SK-N-SH (cell line): ENCODE measurements at regions not wholly inside any gene's neighbourhood (a gene's known extent, or its start where the extent isn't known, plus 50 kb on each side); places are given as distances from the start of the nearest gene placed in this dataset.

Experiments
- CTCF ChIA-PET: fragments of 300-600, 350-600 bp; formaldehyde crosslinking; extraction: SDS; loops from one replicate; lab custom pipeline; 2021; lab: Yijun Ruan, JAX
- POLR2A ChIA-PET: fragments of 350-600 bp; sonication (Branson Sonifier 250); formaldehyde crosslinking; extraction: SDS; loops from one replicate; lab custom pipeline; 2020; ENCODE audit warnings: antibody characterized with exemption, inconsistent platforms; lab: Yijun Ruan, JAX
- DNase-seq: peaks from one replicate; pipeline ENCODE4 v3.0.0; 2012
- H2AFZ ChIP-seq: fragments of 200-600 bp; sonication (generic); 2 replicates; pipeline ENCODE4 v1.8.1; 2016; ENCODE audit warnings: antibody characterized with exemption, mild to moderate bottlenecking, low read depth
- H3F3A ChIP-seq: fragments of 200-600 bp; sonication (generic); replicated peaks from 2 replicates; pipeline ENCODE3; 2016; ENCODE audit warnings: antibody characterized with exemption, mild to moderate bottlenecking; ENCODE audit not compliant: insufficient read depth
- H3K27ac ChIP-seq, 2 experiments: fragments of 200-500 bp in 1 of 2; fragments of 200-600 bp in 1 of 2; sonication (Bioruptor generic) in 1 of 2; sonication (generic), shearing (Covaris generic) in 1 of 2; 2 replicates each; pipeline versions ENCODE4 v1.5.1 to v1.6.1; 2014 to 2016; ENCODE audit warnings: low read depth in 2 of 2, inconsistent platforms in 1 of 2, low read length in 1 of 2, mild to moderate bottlenecking in 1 of 2, mixed read lengths in 1 of 2
- H3K27me3 ChIP-seq: fragments of 200-600 bp; sonication (generic), shearing (Covaris generic); 2 replicates; pipeline ENCODE4 v1.6.1; 2016; ENCODE audit warnings: mixed run types; ENCODE audit not compliant: insufficient read depth
- H3K36me3 ChIP-seq, 2 experiments: fragments of 200-500 bp in 1 of 2; fragments of 200-600 bp in 1 of 2; sonication (Bioruptor generic) in 1 of 2; sonication (generic) in 1 of 2; replicated peaks in 1 of 2; 2 replicates each; pipeline versions ENCODE3 to v1.5.1; 2014 to 2016; ENCODE audit warnings: low read length in 1 of 2, mild to moderate bottlenecking in 1 of 2; ENCODE audit not compliant: insufficient read depth in 2 of 2, control insufficient read depth in 1 of 2
- H3K4me1 ChIP-seq, 2 experiments: fragments of 200-500 bp in 1 of 2; fragments of 200-600 bp in 1 of 2; sonication (Bioruptor generic) in 1 of 2; sonication (generic), shearing (Covaris generic) in 1 of 2; 2 replicates each; pipeline versions ENCODE4 v1.5.1 to v1.6.1; 2014 to 2016; ENCODE audit warnings: low read depth in 1 of 2, low read length in 1 of 2, mixed run types in 1 of 2; ENCODE audit not compliant: insufficient read depth in 2 of 2, control insufficient read depth in 1 of 2
- H3K4me2 ChIP-seq: fragments of 200-600 bp; sonication (generic), shearing (Covaris generic); 2 replicates; pipeline ENCODE4 v1.6.1; 2017; ENCODE audit warnings: mixed run types
- H3K4me3 ChIP-seq, 2 experiments: fragments of 200-500 bp in 1 of 2; fragments of 200-600 bp in 1 of 2; sonication (Bioruptor generic) in 1 of 2; sonication (generic), shearing (Covaris generic) in 1 of 2; 2 replicates each; pipeline versions ENCODE4 v1.5.1 to v1.8.1; 2014 to 2016; ENCODE audit warnings: low read depth in 2 of 2, inconsistent platforms in 1 of 2, low read length in 1 of 2, mild to moderate bottlenecking in 1 of 2, mixed read lengths in 1 of 2, moderate library complexity in 1 of 2
- H3K79me2 ChIP-seq: fragments of 200-600 bp; sonication (generic); 2 replicates; pipeline ENCODE4 v1.8.1; 2017; ENCODE audit warnings: mild to moderate bottlenecking; ENCODE audit not compliant: insufficient read depth
- H3K9ac ChIP-seq: fragments of 200-600 bp; sonication (generic); 2 replicates; pipeline ENCODE4 v1.6.1; 2017; ENCODE audit warnings: mixed run types
- H3K9me2 ChIP-seq: fragments of 200-600 bp; sonication (generic); 2 replicates; pipeline ENCODE4 v1.6.1; 2017; ENCODE audit warnings: mixed run types
- H3K9me3 ChIP-seq: fragments of 200-600 bp; sonication (generic); 2 replicates; pipeline ENCODE4 v1.6.1; 2017; ENCODE audit warnings: mixed run types, mild to moderate bottlenecking, moderate library complexity
- H4K20me1 ChIP-seq: fragments of 200-600 bp; sonication (generic); 2 replicates; pipeline ENCODE4 v1.6.1; 2017; ENCODE audit warnings: mild to moderate bottlenecking, mixed run types; ENCODE audit not compliant: insufficient read depth
- EP300 ChIP-seq, 2 experiments: IDR thresholded peaks; 2 replicates each; pipeline versions ENCODE4 v1.4.0 to v1.6.1; 2012; ENCODE audit warnings: borderline replicate concordance in 1 of 2, low read depth in 1 of 2, low read length in 1 of 2
- EZH2phosphoT487 ChIP-seq: fragments of 200-600 bp; sonication (generic); IDR thresholded peaks from 2 replicates; pipeline ENCODE4 v1.6.1; 2017; ENCODE audit warnings: low read depth, mixed run types, mild to moderate bottlenecking, antibody characterized with exemption, moderate library complexity, borderline replicate concordance
- FOXJ3 ChIP-seq: sonication (generic); formaldehyde crosslinking; IDR thresholded peaks from 2 replicates; pipeline ENCODE4 v1.5.1; 2020; ENCODE audit warnings: mild to moderate bottlenecking, missing genetic modification reagents
- GATA2 ChIP-seq: sonication (generic); formaldehyde crosslinking; IDR thresholded peaks from 2 replicates; pipeline ENCODE4 v1.5.0; 2020; ENCODE audit warnings: mild to moderate bottlenecking, missing genetic modification reagents
- MAX ChIP-seq: IDR thresholded peaks from 2 replicates; pipeline ENCODE4 v1.4.0; 2012; ENCODE audit warnings: low read depth
- PBX3 ChIP-seq: IDR thresholded peaks from 2 replicates; pipeline ENCODE4; 2012
- RXRA ChIP-seq: IDR thresholded peaks from 2 replicates; pipeline ENCODE4 v1.4.0; 2012; ENCODE audit warnings: low read depth, mild to moderate bottlenecking, borderline replicate concordance
- SIN3A ChIP-seq: IDR thresholded peaks from 2 replicates; pipeline ENCODE4 v1.6.1; 2012; ENCODE audit warnings: low read depth, mild to moderate bottlenecking, low read length, moderate library complexity, borderline replicate concordance
- SMC3 ChIP-seq: IDR thresholded peaks from 2 replicates; pipeline ENCODE4 v1.6.1; 2012; ENCODE audit warnings: low read depth, low read length, improper control_type of control experiment
- TAF1 ChIP-seq: IDR thresholded peaks from 2 replicates; pipeline ENCODE4 v1.6.1; 2012; ENCODE audit warnings: low read depth, mild to moderate bottlenecking, low read length, moderate library complexity, borderline replicate concordance
- TCF12 ChIP-seq: IDR thresholded peaks from 2 replicates; pipeline ENCODE4 v1.4.0; 2012
- TEAD4 ChIP-seq: IDR thresholded peaks from 2 replicates; pipeline ENCODE4 v1.4.0; 2012; ENCODE audit warnings: mild to moderate bottlenecking, borderline replicate concordance; ENCODE audit not compliant: insufficient read depth
- USF1 ChIP-seq: IDR thresholded peaks from 2 replicates; pipeline ENCODE4 v1.4.0; 2012; ENCODE audit warnings: low read depth, borderline replicate concordance
- ZBTB33 ChIP-seq: IDR thresholded peaks from 2 replicates; pipeline ENCODE4 v1.4.0; 2012; ENCODE audit warnings: low read depth, borderline replicate concordance
- WGBS: methylation state at CpG from one replicate; pipeline ENCODE4 v1.1.6; 2017; ENCODE audit warnings: low lambda C conversion rate; 5-methylcytosine and 5-hydroxymethylcytosine counted together

GRCh38 chr6:163818719-163819118 lies 404.2 kb downstream of the QKI start:
- TF ChIP-seq GATA2, result no peak
- TF ChIP-seq EP300 (IDR thresholded peaks at IDR 0.05; ENCODE audit: borderline replicate concordance in 1 of 2, low read depth in 1 of 2, low read length in 1 of 2), result no peak
- TF ChIP-seq EZH2phosphoT487, result no peak
- TF ChIP-seq TEAD4, result no peak
- no peak for TF ChIP-seq ZBTB33
- no peak for TF ChIP-seq FOXJ3 (CRISPR knock-in tag)
- H3K27ac ChIP-seq, result no peak overlapping the region
- H3K27me3 ChIP-seq, result no peaks in the 10 kb centered on the region
- CTCF ChIA-PET, result no interaction called here
- H3K9me3 ChIP-seq, result no peaks in the 10 kb centered on the region
- peaks cover 7% of the 10 kb centered on the region for H3F3A ChIP-seq
- H3K4me3 ChIP-seq, result no peak overlapping the region
- DNase-seq, result no peak
- no peak overlapping the region for H3K4me2 ChIP-seq
- H4K20me1 ChIP-seq, result no peaks in the 10 kb centered on the region
- POLR2A ChIA-PET, result no interaction called here
- H3K9me2 ChIP-seq, result no peaks in the 10 kb centered on the region
- no peaks in the 10 kb centered on the region for H3K36me3 ChIP-seq
- H3K9ac ChIP-seq, result no peak overlapping the region
- peaks cover 4 to 8% of the 10 kb centered on the region in 2 experiments; a peak in 3 of 4 replicates for H3K4me1 ChIP-seq
- H2AFZ ChIP-seq, result no peak overlapping the region
- no peaks in the 10 kb centered on the region for H3K79me2 ChIP-seq

- Histone ChIP-seq H2AFZ (no peak overlapping the region), H3K9ac (no peak overlapping the region), H3K27ac (no peak overlapping the region), H4K20me1 (no peaks in the 10 kb centered on the region), H3K9me3 (no peaks in the 10 kb centered on the region), H3K79me2 (no peaks in the 10 kb centered on the region), H3K27me3 (no peaks in the 10 kb centered on the region), H3K36me3 (no peaks in the 10 kb centered on the region), H3K4me1 (peaks cover 4 to 8% of the 10 kb centered on the region in 2 experiments; a peak in 3 of 4 replicates), H3K9me2 (no peaks in the 10 kb centered on the region), H3F3A (peaks cover 7% of the 10 kb centered on the region), H3K4me3 (no peak overlapping the region), H3K4me2 (no peak overlapping the region)
- ChIA-PET POLR2A (no interaction called here), CTCF (no interaction called here)
- TF ChIP-seq USF1 (no peak), TCF12 (no peak), EZH2phosphoT487 (no peak), TAF1 (no peak), PBX3 (no peak), SIN3A (no peak), SMC3 (no peak), TEAD4 (no peak), MAX (no peak), RXRA (no peak)
- DNase-seq, result no peak
- no CpG with 5 or more reads among the region's 2 CpGs for WGBS
Measured at GRCh38 chr6:163816441-163816840, 401.9 kb downstream of the QKI start.
